HG03439 (cell line): ENCODE measurements at regions not wholly inside any gene's neighbourhood (a gene's known extent, or its start where the extent isn't known, plus 50 kb on each side); places are given as distances from the start of the nearest gene placed in this dataset.
"Not testable (repeated sequence)": the region's sequence is repeated elsewhere in the genome, so short reads cannot be mapped to it uniquely, and the experiment has no call there.

Experiments
- ATAC-seq: cut with Tn5 transposase; IDR thresholded peaks from one replicate; pipeline ENCODE4 v1.9.1; 2021; ENCODE audit warnings: mild to moderate bottlenecking, moderate library complexity; ENCODE audit not compliant: unreplicated experiment

DNA sequence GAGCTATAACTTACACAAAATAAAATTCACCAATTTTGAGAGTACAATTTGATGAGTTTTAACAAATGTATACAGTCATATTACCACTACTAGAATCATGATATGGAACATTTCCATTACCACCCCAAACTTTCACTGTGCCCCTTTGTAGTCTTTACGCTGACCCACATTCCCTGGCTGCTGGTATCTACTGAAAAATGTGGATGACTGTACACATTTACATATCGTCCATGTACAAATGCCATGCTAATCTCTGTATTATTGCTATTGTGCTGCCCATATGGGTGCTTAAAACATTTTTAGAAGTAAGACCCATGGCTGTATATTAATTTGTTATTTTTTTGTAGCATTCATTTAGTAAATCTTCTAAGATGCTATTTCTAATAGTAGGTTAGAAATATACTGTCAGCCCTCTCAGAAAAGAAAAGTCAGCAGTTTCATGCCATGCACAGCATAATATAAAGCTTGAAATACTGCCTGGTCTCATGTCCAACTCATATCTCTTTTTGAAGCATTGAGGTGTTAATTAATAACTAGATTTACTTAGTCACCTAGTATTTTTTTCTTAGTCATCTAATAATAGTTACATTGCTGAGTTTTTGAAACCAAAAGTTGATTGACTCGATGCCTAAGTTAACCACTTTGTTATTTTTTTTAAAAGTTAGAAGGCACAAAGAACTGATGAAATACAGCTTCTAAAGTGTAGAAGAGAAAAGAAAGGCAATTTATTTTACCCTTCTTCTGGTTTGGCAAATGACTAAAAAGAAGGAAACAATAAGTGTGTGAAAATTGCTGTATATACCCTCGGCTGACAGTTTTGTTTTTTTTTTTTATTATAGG lies 188.3 kb upstream of the MEF2C start:
- peak; percentile 76 for ATAC-seq

- ATAC-seq, result no peak
These were observed 186.6 kb upstream of the MEF2C start for GRCh38 chr5:89069591-89069990.

- ATAC-seq, result no peak
These were observed 184.4 kb upstream of the MEF2C start for GRCh38 chr5:89067362-89067761.

DNA sequence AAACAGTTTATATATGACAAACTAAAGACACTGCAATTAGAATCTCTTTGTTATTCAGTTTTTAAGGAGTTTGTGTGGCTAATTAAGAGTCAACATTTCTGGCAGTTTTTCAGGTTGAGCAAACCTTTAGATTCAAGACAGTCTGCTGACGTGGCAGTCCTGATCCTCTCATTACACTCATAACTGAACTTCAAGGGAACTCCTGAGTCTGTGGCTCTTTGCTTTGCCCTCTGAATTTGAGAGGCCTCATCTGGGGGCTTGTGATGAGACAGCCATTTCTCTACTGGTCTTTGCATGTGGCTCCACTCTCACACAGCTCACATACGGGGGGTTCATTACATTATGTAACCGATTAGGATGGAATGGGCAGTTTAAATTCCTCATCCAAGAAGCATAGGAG lies 182.9 kb upstream of the MEF2C start:
- ATAC-seq, result peak; percentile 89

DNA sequence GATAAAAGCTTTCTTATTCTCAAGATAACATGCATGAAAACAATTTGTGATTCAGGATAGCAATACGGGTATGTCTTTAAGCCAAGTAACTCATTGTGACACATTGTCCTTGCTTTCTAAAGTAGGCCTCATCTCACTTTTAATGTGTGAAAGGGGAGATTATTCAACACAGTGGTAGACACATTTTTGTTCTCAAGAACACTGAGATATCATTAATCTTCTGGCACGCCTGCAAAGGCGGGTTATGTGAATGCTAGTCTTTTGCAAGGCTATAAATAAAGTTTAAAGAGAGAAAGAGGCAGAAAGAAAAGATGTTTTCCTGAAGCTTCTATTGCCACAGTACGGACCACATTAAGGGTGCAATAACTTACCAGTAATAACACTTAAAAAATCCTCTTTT lies 181.8 kb upstream of the MEF2C start:
- ATAC-seq, result no peak

- ATAC-seq, result no peak
These were observed 181.1 kb upstream of the MEF2C start for GRCh38 chr5:89064054-89064453.

DNA sequence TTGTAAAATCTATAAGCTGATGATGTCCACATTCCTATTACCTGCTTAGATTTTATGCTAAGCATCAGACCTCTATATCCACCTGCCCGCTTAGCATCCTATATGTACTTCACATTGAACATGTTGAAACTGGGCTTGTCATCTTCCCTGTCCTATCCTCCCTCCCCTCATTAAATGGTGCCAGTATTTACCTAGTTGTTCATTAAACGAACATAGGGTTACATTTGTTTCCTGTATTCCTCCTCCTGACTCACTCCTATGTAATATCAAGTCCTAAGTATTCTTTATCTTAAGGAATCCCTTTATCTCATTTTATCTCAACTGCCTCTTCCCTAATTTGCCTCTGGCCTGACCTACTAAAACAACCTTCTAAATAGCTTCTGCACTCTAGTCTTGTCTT lies 177.8 kb upstream of the MEF2C start:
- ATAC-seq, result no peak

GRCh38 chr5:89059274-89059673 lies 176.3 kb upstream of the MEF2C start:
- ATAC-seq, result no peak

DNA sequence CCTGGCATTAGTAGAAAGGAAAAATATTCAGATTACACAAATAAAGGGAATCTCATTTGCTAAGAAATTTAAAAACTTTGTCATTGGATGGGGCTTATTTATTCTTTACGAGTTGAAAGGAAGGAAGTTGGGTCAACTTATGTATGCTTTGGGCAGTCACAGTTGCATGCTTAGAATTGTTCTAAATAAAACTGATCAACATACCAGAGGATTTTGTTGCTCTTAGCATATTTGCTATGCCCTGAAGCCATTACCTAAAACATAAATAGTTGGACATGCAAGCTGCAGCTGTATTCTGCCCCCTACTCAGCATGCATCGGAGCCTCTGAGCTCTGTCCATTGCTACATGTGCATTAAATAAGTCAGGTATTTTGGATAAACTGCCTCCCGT lies 172.7 kb upstream of the MEF2C start:
- ATAC-seq, result no peak

DNA sequence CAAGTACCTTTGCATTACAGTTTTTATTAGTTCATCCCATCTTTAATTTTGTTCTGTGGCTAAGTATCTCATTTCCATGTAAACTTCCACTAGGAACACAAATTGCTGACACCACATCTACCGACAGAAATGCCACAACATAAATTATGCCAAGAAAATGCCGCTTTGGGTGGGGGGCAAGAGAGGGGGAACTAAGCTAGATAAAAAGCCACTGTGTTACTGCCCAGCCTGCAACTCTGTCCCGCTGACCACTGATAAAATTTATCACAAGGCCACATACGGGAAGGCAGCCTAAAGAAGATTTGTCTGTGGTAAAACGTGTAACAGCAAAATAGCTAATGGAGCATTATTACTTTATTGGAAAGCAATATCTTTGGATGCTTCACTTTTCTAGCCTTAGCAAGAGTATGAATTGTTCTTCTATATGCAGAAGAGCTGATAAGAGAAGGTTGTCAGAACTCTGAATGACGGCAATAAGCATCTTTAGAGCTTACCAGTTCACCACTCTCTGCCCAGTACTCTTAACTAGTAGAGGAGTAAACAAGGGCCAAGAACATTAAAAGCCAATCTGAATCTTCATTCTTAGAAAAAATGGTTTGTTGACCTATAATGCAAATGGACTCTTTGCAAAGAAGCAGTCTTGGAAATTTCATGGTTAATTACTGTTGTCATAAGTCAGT lies 172.2 kb upstream of the MEF2C start:
- no peak for ATAC-seq

DNA sequence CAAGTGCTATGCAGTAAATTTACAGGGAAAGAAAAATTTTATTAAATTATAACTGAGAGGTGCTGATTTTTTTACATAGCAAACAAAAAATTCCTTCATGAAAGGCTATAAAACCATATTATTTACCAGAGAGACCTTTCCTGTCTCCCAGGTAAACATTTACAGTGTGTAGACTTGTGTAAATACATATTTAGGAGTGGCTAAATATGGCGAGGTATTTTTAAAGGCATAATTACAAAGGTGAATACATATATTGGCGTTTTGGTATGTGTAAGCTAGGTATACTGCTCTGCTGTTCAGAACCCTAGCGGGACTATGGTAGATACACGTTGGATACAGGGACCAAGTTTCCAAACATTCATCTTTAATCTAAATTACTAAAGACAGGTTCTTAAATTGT lies 170.6 kb upstream of the MEF2C start:
- ATAC-seq, result no peak

GRCh38 chr5:89050062-89050461 lies 167.1 kb upstream of the MEF2C start:
- not testable (repeated sequence) for ATAC-seq

DNA sequence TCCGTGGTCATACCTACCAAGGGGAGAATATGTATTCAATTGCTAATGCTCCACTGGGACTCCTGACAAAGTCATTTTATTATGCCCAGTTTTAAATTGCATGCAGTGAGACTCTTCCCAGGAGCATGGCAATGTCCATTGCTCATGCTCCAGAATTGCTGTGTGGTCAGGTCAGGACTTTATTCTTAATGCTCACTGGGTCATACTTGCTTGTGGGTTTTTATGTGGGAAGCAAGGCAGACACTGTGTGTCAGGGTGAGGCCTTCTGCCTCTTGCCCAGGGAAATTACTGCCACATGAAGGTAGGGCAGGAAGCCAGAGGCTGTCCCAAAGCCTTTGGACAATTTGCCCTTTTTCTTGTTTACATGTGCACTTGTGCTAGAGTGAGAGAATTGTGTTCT lies 164.6 kb upstream of the MEF2C start:
- ATAC-seq, result no peak

DNA sequence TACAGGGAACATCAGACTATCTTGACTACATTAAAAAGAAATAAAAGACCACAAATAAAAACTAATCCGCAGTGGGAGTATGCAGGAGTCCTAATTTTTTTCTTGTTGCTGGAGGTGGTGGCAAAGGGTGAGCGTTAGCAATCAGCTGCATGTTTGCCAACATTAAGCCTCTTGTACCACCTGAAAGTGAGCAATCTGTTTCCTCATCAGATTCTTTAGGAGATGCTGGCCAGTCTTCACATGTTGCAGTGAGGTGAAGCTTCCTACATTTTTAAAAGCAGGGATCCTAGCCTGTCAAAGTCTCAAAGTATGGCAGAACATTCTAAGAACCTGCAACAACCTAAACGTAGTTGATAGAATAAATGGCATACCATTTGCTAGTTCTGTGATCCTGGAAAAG lies 162.2 kb upstream of the MEF2C start:
- no peak for ATAC-seq

- ATAC-seq, result no peak
These were observed 161.8 kb upstream of the MEF2C start for GRCh38 chr5:89044674-89045200.

DNA sequence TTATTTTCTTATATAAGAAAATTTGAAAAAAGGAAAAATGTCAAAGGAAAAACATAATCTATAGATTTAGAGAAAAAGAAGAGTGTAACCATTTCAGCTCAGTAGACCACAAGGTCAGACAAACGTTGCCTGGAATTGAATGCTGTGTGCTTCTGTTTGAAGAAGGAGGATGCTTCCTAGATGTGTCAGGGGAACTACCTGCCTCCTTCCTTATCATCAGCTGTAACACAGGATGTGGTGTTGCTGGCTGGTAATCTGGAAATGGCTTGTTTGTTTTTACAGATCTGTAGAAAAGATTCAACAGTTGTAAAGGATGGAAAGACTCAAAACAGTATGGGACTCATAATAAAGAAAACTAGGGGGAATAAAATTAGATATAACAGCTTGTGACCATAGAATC lies 160.7 kb upstream of the MEF2C start:
- ATAC-seq, result no peak

DNA sequence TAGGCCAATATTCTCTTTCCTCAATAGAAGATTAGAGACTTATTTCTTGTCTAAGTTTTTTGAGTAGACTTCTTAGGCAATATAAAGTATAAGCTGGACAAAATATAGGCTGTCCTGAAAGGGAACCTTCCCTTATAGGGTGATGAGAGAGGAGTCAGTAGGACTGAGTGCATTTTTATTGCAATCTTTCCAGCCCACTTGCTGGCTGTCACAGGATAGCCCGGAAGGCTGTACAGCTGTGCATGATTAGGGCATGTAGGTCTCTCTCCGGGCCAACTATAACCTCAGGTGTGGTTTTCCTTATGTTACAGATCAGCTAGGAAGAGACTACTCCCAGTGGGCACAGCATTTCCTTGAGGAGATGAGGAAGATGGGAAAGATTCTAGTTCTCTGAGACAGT lies 159.8 kb upstream of the MEF2C start:
- no peak for ATAC-seq

DNA sequence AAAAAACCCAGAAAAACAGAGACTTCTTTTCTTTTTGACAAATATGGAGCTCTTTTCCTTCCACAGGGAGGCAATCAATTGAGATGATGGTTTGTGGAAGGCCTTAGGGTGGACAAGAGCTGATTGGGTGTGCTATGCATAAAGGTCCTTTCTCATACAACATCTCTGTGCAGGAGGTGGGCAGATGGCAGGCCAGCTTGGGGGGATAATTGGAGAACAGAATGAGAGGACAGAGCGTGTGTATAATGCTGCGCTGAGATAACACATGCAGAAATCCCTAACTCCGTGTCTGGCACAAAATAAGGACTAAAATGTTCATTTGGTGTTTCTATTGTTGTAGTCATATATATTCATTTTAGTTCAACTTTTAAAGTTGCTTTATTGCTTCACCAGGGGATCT lies 159.0 kb upstream of the MEF2C start:
- no peak for ATAC-seq

- ATAC-seq, result no peak
These were observed 158.3 kb upstream of the MEF2C start for GRCh38 chr5:89041249-89041779.

- no peak for ATAC-seq
These were observed 153.9 kb upstream of the MEF2C start for GRCh38 chr5:89036704-89037489.

- ATAC-seq, result no peak
These were observed 153.2 kb upstream of the MEF2C start for GRCh38 chr5:89036166-89036565.
